KMS-11 (cell line): ENCODE measurements at regions not wholly inside any gene's neighbourhood (a gene's known extent, or its start where the extent isn't known, plus 50 kb on each side); places are given as distances from the start of the nearest gene placed in this dataset.

Experiments used
- H2AFZ ChIP-seq: fragments of 200-600 bp; sonication (generic); 2 replicates; pipeline ENCODE4 v1.6.1; 2016; ENCODE audit warnings: antibody characterized with exemption, mixed run types, low read depth
- H3K27ac ChIP-seq: fragments of 200-600 bp; sonication (generic); 2 replicates; pipeline ENCODE4 v1.6.1; 2016; ENCODE audit warnings: mild to moderate bottlenecking, mixed run types
- H3K27me3 ChIP-seq: fragments of 200-600 bp; sonication (generic); 2 replicates; pipeline ENCODE4 v1.6.1; 2017; ENCODE audit warnings: mild to moderate bottlenecking, low read depth, mixed run types, moderate library complexity; ENCODE audit not compliant: insufficient read depth
- H3K36me3 ChIP-seq: fragments of 200-600 bp; sonication (generic); 2 replicates; pipeline ENCODE4 v1.6.1; 2017; ENCODE audit warnings: mild to moderate bottlenecking, mixed run types; ENCODE audit not compliant: insufficient read depth
- H3K4me1 ChIP-seq: fragments of 200-600 bp; sonication (generic); 2 replicates; pipeline ENCODE4 v1.6.1; 2016; ENCODE audit warnings: mild to moderate bottlenecking, low read depth, mixed run types; ENCODE audit not compliant: poor library complexity, severe bottlenecking
- H3K4me2 ChIP-seq: fragments of 200-600 bp; sonication (generic); 2 replicates; pipeline ENCODE4 v1.7.0; 2016; ENCODE audit warnings: mild to moderate bottlenecking, mixed run types
- H3K4me3 ChIP-seq: fragments of 200-600 bp; sonication (generic); IDR thresholded peaks from 2 replicates; pipeline ENCODE4 v1.6.1; 2017; ENCODE audit warnings: low read depth, low read length, mixed read lengths; ENCODE audit not compliant: insufficient read depth
- H3K79me2 ChIP-seq: fragments of 200-600 bp; sonication (generic); 2 replicates; pipeline ENCODE4 v1.6.1; 2016; ENCODE audit warnings: low read depth, mixed run types; ENCODE audit not compliant: insufficient read depth
- H3K9ac ChIP-seq: fragments of 200-600 bp; sonication (generic); 2 replicates; pipeline ENCODE4 v1.6.1; 2016; ENCODE audit warnings: mild to moderate bottlenecking, mixed run types
- H4K20me1 ChIP-seq: fragments of 200-600 bp; sonication (generic); 2 replicates; pipeline ENCODE4 v1.6.1; 2016; ENCODE audit warnings: mild to moderate bottlenecking, mixed run types; ENCODE audit not compliant: insufficient read depth
- CTCF ChIP-seq: fragments of 200-600 bp; sonication (generic); conservative IDR thresholded peaks from 2 replicates; pipeline ENCODE4 v1.6.1; 2017; ENCODE audit warnings: low read depth, mild to moderate bottlenecking, antibody characterized with exemption, low read length, moderate library complexity, mixed read lengths

- Histone ChIP-seq H3K27ac (no peak overlapping the region), H3K4me2 (no peak overlapping the region), H3K79me2 (no peaks in the 10 kb centered on the region), H3K4me1 (no peaks in the 10 kb centered on the region), H3K4me3 (no peak overlapping the region), H2AFZ (no peak overlapping the region), H3K27me3 (no peaks in the 10 kb centered on the region), H3K9ac (no peak overlapping the region), H3K36me3 (no peaks in the 10 kb centered on the region), H4K20me1 (no peaks in the 10 kb centered on the region)
- TF ChIP-seq CTCF, result no peak
Measured at GRCh38 chr15:62807539-62808130, 234.9 kb upstream of the TPM1 start.

GRCh38 chr15:62809115-62809967 is 233.2 kb upstream of the TPM1 start:
- H3K36me3 ChIP-seq, result no peaks in the 10 kb centered on the region
- TF ChIP-seq CTCF, result no peak
- H3K79me2 ChIP-seq, result no peaks in the 10 kb centered on the region
- no peaks in the 10 kb centered on the region for H3K27me3 ChIP-seq
- H2AFZ ChIP-seq, result no peak overlapping the region
- no peak overlapping the region for H3K4me3 ChIP-seq
- H3K27ac ChIP-seq, result no peak overlapping the region
- no peaks in the 10 kb centered on the region for H4K20me1 ChIP-seq
- no peak overlapping the region for H3K9ac ChIP-seq
- no peak overlapping the region for H3K4me2 ChIP-seq
- no peaks in the 10 kb centered on the region for H3K4me1 ChIP-seq

- Histone ChIP-seq H3K79me2 (no peaks in the 10 kb centered on the region), H3K9ac (no peak overlapping the region), H3K36me3 (no peaks in the 10 kb centered on the region), H3K27ac (no peak overlapping the region), H3K27me3 (no peaks in the 10 kb centered on the region), H3K4me1 (no peaks in the 10 kb centered on the region), H3K4me3 (no peak overlapping the region), H2AFZ (no peak overlapping the region), H4K20me1 (no peaks in the 10 kb centered on the region), H3K4me2 (no peak overlapping the region)
- TF ChIP-seq CTCF, result no peak
Measured at GRCh38 chr15:62809968-62810260, 232.6 kb upstream of the TPM1 start.

- H3K27ac ChIP-seq, result no peak overlapping the region
- H3K36me3 ChIP-seq, result no peaks in the 10 kb centered on the region
- H3K9ac ChIP-seq, result no peak overlapping the region
- no peaks in the 10 kb centered on the region for H4K20me1 ChIP-seq
- no peak for TF ChIP-seq CTCF
- H3K4me1 ChIP-seq, result no peaks in the 10 kb centered on the region
- no peak overlapping the region for H2AFZ ChIP-seq
- H3K4me3 ChIP-seq, result no peak overlapping the region
- no peaks in the 10 kb centered on the region for H3K79me2 ChIP-seq
- H3K4me2 ChIP-seq, result no peak overlapping the region
- H3K27me3 ChIP-seq, result no peaks in the 10 kb centered on the region
Measured at GRCh38 chr15:62812515-62812835, 230.1 kb upstream of the TPM1 start.
